OCI-LY3 (cell line): ENCODE measurements at regions not wholly inside any gene's neighbourhood (a gene's known extent, or its start where the extent isn't known, plus 50 kb on each side); places are given as distances from the start of the nearest gene placed in this dataset.

ENCODE experiments used
- EZH2phosphoT487 ChIP-seq: fragments of 200-600 bp; shearing (Covaris generic); IDR thresholded peaks from 2 replicates; pipeline ENCODE4 v1.6.1; 2018; ENCODE audit warnings: antibody characterized with exemption, mixed run types, low read depth
- TF ChIP-seq, protein P1 (sequence below): fragments of 200-600, 300-600 bp; sonication (generic); IDR thresholded peaks from 2 replicates; pipeline ENCODE4 v1.5.1; 2014; ENCODE audit warnings: antibody characterized with exemption, low read length, low read depth

- TF ChIP-seq, protein P1, sequence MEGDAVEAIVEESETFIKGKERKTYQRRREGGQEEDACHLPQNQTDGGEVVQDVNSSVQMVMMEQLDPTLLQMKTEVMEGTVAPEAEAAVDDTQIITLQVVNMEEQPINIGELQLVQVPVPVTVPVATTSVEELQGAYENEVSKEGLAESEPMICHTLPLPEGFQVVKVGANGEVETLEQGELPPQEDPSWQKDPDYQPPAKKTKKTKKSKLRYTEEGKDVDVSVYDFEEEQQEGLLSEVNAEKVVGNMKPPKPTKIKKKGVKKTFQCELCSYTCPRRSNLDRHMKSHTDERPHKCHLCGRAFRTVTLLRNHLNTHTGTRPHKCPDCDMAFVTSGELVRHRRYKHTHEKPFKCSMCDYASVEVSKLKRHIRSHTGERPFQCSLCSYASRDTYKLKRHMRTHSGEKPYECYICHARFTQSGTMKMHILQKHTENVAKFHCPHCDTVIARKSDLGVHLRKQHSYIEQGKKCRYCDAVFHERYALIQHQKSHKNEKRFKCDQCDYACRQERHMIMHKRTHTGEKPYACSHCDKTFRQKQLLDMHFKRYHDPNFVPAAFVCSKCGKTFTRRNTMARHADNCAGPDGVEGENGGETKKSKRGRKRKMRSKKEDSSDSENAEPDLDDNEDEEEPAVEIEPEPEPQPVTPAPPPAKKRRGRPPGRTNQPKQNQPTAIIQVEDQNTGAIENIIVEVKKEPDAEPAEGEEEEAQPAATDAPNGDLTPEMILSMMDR: no peak
- TF ChIP-seq EZH2phosphoT487: no peak
Measured at GRCh38 chr10:108788891-108789290, 1134.4 kb downstream of the XPNPEP1 start.
